Myocyte (in vitro differentiated cells): ENCODE measurements at regions not wholly inside any gene's neighbourhood (a gene's known extent, or its start where the extent isn't known, plus 50 kb on each side); places are given as distances from the start of the nearest gene placed in this dataset.

Experiments used
- DNase-seq: peaks from one replicate; pipeline ENCODE4 v3.0.0-alpha.2; 2012; ENCODE audit warnings: low read depth

DNA sequence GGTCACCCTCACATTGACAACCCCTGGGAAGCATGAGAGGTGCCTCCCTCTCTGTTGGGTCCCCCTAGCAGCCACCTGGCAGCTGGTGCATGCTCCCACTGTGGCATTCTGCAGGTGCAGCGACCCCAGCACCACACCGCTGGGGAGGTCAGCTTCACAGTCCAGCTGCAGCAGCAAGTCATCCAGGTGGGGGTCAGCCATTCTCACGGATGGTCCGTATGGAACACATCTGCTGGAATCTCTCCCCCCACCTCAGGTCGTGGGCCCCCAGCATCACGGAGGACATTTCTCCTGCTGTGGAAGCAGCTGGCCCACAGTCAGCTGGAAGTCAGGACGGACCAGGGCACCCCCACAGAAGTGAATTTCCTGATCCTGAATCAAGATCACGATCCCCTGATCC, 201.3 kb downstream of the COG6 start:
- no peak for DNase-seq

DNA sequence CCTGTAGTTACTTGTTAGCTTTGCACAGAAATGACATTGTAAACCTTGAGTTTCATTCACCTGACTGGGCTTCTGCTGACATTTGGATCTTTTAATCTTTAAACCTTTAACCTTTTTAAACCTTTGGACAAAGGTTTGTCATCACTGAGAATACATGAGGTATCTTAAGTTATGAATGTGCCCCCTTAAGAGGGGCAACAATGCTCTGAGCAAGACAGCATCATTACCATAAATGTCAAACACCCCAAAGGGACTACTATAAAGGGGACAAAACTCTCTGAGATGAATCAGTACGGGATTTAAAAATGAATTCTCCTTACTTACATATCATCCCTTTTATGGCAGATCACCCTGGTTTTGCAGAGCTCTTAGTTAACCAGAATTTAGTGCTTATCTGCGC, 203.3 kb downstream of the COG6 start:
- DNase-seq = no peak

DNA sequence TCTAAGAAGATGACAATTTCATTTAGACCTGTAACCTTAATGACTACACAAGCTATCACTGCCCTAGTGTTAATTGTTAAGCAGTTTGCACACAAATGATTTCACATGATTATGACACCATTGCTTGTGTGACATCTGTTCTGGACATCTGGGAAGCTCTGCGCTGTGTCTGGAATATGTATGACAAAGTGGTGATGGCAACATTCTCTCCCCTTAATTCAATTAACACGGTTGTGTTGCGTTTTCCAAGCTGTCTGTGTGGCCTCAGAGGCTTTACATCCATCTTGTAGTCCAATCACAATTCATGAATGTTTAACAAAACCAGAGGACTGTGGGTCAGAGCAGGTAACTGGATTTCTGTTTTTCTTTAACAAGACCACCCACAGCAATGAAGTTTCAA, 204.4 kb downstream of the COG6 start:
- DNase-seq = no peak

DNA sequence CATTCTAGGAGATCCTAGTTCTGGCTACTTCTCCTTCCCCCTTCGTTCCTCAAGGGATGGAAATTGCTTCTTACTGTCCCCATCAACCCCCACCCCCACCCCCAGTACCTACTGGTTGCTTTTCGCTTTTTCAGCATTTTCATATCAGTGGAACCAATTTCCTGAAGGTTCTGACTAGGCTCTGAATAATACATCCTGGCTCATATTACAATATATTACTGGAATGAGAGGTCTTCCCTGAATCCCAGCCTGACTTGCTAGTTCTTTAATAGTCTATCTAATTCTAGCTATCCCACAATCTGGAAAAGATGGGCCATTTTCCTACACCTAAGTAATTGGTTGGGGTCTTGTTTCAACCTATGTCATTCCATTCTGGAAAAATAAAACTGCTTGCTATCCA, 207.4 kb downstream of the COG6 start:
- no peak for DNase-seq

DNA sequence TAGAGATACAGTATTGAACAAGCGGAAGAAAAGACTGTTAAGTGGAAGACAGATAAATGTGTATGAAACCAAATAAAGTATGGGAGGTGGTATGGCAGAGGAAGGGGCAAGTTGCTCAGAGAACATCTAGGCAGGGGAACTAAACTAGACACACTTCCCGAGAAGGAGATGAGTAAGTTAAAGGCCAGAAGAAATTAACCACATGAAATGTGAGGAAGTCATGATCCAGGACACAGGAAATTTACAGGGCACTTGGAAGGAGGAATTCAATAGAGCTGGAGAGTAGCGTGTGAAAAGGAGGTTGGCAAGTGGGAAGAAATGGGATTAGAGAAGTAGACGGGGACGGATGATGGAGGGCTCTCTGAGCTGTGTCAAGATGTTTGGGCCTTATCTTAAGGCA, 208.8 kb downstream of the COG6 start:
- no peak for DNase-seq

DNA sequence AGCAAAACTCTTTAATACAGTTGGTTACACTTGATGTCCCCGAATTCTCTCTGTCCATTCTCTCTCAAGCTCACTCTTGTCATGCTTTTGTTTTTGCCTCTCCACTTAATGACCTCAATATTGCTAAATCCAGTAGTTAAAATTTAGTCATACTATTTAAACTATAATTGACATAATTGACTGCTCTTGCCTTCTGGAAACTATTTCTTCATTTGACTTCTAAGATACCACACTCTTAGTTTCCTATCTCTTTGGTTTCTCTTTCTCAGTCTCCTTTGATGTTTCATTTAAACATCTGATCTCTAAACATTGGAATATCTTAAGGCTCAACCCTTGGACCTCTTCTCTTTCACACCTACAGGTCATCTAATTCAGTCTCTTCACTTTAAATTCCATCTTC, 211.3 kb downstream of the COG6 start:
- no peak for DNase-seq

DNA sequence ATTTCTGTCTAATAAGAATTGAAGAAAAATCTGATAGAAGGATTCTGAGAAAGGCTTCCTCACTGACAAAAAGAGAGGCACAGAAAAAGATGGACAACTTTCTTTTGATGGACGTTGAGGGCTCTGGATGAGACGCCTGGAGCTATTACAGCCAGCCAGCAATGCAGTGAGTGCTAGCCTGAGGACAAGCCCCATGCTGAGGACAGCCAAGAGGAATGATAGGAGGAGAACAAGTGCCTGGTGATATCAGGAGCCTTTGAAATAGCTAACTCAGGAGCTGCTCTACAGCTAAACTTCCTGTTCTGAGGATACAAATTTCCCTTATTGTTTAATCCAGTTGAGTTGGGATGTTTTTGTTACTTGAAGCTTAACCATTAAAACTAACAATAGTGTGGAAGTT, 212.3 kb downstream of the COG6 start:
- no peak for DNase-seq

DNA sequence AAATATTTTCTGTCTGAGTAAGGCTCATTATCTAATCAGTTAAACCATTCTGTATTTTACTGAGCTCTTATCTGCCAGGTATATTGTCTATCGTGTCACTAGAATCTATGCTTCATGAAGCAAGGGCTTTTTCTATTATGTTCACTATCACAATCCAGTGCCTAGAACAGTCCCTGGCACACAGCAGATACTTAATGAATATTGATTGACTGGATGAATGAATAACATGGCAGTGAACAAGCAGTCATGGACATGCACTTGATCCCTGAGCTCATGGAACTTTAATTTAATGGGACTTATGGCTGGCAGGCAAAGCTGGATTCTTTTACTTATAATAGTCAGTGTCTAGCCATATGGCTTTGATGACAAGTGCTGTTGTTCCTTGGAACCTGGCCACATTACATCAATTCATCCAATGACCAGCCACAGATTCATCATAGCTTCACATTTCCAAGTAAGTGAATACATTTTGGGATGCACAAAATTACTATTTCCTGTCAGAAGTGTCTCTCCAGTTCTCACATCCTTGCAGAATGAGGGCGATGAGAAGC, 214.8 kb downstream of the COG6 start:
- DNase-seq = no peak

DNA sequence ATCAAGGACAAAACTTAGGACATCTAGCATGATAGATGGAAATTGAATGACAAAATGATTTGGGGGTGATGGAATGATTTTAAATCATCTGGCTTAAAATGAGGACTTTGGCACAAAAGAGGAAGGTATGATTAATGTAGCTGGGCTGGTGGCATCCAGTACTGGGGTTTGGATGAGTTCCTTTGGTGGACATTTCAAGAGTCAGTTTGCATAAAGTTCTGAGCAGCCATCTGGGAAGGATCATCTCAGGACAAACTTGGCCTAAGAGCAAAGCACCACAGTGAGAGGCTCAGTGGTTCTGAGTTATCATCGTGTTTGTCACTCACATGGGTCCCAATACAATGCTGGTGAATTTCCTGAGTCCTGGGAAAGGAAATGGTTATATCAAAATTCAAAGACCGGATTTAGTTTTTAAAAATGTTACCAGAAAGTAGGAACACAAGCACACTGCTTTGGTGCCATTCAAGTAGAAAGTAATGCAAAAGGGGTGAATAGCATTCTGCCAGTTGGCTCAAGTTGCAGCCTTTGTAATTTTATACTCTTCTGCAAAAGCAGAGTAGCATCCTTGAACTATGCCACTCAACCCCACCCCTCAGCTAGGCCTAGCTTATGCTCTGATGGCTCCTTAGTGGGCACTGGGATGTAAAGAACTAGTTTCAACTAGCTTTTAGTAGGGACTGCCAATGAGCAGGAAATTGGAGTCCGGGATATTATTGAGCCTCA, 219.0 kb downstream of the COG6 start:
- DNase-seq = peak; percentile 42

DNA sequence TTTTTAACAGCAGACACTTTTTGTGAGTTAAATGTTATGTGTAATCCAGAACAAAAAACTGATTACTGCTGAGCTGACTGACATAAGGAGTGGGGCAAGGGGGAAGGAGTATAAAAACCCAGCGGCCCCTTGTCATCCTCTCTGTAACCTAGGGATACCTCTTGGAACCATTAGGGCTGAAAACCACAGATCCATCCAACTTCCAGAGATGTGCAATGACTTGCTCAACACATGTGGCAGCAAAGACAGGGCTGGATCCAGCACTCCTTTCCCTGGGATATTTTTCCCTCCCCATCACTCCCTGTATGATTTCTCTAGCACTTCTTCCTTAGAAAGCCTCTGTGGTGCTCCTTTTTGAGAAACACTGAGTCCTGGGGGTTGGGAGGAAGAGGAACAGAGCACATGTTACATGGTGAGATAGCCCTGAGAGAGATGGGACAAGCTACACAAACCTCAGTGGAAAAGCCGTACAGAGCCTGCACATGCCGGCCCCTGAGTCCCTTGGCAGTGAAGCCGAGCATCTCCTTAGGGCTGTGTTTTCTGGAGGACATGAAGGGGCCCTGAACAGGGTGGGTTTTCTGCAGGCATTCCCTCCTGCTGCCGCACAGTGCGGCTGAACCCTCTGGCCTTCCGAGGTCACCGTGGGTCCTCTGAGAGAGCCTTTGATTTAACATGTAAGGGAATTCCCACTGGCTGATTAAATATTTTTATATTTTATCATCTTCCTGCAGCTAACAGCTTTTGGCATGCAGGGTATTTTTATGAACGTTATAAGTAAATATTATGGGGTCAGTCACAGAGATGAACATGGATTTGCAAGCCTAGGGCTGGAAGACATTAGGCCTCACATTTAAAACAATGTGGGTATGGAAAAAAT, 219.9 kb downstream of the COG6 start:
- no peak for DNase-seq

DNA sequence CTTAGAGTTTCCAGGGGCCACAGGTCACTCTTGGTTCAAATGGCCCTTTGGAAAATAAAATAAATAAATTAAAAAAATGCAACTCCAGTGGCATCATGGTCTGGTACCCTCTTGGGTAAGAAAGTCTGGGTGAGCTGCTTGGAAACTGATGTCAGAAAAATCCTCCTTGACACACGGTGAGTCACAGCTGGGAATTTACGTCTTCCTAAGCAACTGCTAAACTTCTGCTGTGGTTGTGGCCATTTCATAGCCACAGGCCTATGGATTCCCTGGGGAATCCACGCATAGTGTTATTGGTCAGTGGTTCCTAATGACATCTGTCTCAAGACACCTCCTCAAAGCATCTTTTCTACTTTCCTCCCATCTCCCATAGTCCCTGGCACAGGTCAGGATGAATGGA, 220.8 kb downstream of the COG6 start:
- peak; percentile 89 for DNase-seq

DNA sequence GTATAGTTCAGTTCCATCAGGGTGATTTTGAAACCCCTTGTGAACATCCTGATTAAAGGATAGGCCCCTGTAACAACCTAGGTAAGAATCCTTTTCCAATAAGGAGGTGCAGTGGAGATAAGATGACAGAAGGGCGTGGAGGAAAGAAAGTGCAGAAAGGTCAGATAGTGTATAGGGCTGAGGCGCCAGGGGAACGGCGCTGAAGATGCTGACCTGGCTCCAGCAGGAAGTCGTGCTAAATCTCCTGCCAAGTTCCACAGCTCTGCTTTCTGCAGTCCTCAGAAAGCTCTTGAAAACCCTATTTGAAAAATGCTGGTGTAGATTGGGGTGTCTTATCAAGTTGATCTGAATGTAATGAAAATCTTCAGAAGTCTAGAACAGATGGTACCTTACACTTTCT, 221.7 kb downstream of the COG6 start:
- no peak for DNase-seq

DNA sequence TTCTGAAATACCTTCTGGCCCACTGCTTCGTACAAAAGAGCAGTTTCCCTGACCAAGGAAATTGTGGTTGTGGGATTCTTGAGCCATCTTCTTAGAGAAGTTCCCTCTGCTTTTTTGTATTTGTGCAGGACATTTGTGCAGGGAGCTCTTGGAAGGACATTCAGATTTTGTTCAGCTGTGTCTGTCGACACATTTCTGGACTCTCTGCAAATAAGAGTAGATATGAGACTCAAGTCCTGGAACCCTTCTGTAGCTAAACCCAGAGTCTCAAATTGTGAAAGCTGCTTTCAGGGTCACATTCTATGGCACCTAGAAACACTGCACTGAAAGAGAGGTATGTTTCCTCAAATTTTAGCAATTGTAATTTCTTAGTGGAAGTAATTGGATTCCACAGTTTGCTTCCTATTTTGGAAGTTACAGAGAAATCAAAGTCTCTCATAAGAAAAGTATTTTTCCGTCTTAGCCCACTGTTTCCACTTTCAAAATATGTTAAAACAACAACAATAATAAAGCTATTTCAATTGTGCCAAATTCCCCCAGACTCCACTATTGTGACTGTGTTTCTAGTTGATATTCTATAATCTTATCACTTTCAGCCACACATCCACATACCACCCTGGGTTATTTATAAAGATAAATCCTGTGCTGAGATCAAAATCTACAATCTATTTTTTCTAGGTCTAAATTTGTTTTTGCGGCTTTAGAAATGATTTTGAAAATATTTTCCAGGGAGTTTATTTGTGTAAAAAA, 224.0 kb downstream of the COG6 start:
- DNase-seq = no peak

DNA sequence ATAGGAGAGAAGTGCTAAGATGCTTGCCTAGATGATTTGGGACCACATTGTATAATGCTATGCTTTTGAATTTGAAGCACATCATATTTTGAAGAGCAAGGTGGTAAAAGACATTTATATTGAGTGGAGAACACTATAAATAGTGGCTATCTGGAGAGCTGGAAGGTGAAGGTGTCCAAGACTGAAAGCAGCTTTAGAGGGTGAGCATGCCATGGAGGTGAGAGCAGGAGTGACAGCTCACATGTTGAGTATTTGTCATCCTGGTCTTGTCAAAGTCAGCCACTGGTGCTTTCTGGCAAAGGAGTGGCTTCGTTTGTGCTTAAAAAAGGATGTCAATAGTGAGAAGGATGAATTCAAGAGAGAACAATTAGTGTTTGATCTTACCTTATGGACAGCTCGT, 225.9 kb downstream of the COG6 start:
- no peak for DNase-seq

DNA sequence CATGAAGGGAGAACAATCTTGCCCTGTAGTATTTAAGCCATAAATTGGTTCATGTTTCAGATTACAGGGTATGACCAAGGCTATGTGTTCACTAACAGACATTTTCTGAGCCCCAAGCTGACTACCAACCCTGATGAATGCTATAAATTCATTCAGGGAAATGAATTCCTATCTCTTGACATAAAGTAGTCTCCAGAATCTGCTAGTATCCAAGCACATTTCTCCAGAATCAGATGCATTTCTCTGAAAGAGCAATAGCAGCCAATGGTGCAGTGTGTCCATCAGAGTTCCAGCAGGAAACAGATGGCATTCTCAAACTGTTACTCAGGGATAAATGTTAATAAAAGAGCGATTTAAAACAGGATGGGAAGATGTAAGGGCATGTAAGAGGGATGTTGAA, 226.4 kb downstream of the COG6 start:
- DNase-seq = no peak

DNA sequence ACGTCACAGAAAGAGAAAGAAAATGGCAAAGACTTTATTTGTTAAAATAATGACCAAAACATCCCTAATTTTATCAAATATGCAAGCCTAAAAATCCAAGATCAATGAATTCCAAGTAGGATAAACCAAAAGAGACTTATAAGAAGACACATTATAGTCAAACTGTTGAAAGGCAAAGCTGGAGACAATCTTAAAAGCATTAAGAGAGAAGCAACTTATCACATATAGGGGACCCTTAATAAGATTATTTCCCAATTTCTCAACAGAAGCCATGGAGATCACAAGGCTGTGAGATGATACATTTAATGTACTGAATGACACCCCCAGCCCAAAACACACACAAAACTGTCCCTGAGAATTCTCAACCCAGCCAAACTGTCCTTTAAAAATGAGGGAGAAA, 228.7 kb downstream of the COG6 start:
- DNase-seq = no peak

DNA sequence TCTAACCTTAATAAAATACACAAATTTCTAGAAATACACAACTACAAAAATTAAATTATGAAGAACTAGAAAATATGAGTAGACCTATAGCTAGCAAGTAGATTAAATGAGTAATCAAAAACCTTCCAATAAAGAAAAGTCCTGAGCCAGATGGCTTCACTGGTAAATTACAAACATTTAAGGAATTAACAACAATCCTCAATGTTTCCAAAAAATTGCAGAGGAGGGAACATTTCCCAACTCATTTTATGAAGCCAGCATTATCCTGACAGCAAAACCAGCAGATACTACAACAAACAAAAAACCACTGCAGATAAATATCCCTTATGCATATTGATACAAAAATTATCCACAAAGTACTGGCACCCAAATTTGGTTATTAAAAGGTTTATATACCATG, 230.9 kb downstream of the COG6 start:
- DNase-seq = no peak

DNA sequence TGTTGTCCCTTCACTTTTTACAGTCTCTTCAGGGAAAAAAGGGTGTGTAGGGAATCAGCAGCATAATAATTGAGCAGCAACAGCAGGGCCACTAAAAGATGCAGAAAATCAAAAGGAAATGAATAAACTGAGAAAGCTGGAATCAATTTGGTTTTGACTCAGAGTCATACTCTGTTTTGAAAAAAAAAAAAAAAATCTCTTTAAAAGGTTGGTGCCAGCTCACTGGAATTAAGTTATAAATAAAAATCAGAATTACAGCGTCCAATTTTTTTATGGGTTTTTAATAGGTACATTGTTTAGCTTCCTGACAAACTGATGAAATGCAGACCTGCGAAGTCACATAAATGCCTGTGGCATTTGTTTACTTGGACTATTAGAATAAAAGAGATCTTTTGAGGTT, 231.9 kb downstream of the COG6 start:
- DNase-seq = no peak

DNA sequence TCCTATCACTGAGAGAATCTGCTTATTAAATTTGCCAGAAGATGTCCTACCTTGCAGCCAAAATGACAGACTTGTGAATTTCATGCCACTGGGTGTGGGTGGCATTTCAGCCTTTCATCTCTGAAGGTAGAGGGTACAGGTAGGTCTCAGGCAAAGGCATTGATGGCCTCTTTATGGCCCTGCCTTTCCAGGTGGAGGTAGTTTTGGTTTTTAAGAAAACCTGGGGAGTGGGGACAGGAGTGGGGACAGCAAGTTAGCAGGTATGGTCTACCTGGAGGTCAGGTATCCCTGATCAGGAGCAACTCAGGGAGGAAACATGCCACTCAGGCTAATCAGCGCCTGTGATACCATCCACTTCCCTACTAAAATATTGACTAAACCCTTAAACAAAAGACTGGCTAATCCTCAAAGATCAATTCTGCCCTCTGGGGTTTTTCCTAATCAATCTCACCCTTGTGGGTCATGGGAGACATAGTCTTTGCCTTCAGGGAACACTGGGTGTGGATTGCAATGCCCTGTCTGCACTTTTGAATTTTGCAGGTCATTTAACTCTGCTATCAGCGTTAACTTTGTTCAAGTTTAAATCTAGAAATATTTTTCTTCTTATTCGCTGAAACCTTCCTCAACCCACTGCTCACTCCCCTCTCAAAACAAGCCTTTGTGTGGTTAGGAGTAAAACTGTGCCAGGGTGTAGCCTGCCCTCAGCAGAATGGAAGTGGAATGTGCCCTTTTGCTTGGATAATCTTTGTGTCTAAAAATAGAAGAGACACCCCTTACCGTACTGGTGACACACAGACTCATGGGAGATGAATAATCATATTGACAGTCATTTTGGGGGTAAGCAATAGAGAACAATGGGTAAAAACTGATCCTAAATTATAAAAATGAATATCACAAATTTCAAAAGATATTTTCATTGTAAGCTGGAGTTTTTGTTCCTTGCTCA, 233.7 kb downstream of the COG6 start:
- peak; percentile 53 for DNase-seq

DNA sequence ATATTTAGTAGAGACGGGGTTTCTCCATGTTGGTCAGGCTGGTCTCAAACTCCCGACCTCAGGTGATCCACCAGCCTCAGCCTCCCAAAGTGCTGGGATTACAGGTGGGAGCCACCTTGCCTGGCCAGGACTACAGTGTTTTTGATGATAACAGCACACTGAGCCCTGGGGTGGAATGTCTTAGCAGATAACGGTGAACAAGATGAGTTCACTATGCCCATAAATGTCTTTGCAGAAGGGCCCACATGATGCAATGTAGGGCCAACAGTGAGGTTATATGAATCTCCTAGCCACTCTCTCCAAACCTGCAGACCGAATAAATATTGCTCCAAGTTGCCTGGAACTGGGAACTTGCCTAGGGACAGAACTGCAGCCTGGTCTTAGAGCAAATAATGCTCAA, 235.1 kb downstream of the COG6 start:
- no peak for DNase-seq
